ENCODE measurements at regions not wholly inside any gene's neighbourhood (a gene's known extent, or its start where the extent isn't known, plus 50 kb on each side); places are given as distances from the start of the nearest gene placed in this dataset.

DNA sequence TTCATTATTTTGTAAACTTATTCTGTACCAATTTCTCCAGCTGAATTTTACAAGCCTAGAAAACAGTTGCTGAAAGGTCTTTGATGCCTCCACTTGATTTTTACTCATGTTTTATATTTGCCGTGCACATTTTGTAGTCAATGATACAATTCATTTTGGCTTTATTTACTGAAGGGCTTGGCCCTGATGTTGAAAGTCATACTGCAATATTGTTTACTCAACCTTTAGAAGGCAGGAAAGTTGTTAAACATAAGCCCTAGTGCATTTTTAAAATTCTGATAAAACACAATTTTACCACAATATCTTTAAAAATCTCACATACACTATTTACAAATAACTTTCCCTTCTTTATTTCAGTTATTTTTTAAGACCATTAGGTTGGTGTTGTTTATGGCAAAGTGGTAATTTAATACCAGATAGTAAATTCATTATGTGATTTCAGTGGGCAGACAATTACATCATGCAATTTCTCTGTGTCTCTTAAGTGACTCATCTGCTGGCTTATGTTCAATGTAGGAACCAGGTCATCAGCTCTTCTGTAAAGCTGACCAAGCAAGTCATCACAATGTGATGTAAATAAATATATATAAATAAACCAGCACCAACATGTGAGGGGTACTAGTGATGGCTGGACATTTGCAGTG lies 121.1 kb upstream of the SLC35B3 start:
- Histone ChIP-seq H3K4me3 (no peak overlapping the region), H3K4me1 (replicated peaks in 1 of 2) (peaks cover 0 to 11% of the 10 kb centered on the region in 2 donors), H3K27me3 (no peaks in the 10 kb centered on the region), H3K27ac (peak overlapping the region in 1 of 5 donors; percentile 31), H3K36me3 (replicated peaks in 1 of 2) (no peaks in the 10 kb centered on the region), H3K9me3 (replicated peaks in 1 of 3) (no peaks in the 10 kb centered on the region)
- WGBS, 4 donors: 45 to 56% (median 48%) methylated on average over 1 of the region's 1 CpG
- DNase-seq: peak in 3 of 7 donors; percentile 10 to 20 (median 16)
- intact Hi-C loops (cut with DNase I): no loop called here
- TF ChIP-seq CTCF (IDR thresholded peaks at IDR 0.05): no peak
- no peak for TF ChIP-seq POLR2A (IDR thresholded peaks at IDR 0.05)

DNA sequence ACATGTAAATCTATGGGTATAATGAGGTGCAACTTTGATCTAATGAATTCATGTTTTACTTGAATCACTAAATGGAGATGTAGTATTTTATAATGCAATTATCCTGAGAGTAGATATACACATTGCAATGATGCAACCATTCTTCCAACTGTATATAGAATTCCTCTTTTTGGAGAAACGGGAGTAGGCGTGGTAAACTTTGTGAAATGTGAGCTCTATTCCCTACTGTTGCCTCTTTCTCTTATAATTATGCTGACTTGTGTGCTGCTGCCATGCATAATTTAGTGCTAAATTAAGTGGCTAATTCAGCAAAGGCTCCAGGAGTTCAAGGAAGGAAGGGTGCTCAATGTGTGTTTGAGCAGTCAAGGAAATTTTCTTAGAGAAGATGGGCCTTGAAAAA lies 116.6 kb upstream of the SLC35B3 start:
- H3K27me3 ChIP-seq: no peaks in the 10 kb centered on the region
- H3K27ac ChIP-seq: no peak overlapping the region
- TF ChIP-seq CTCF (IDR thresholded peaks at IDR 0.05): no peak
- no peak for TF ChIP-seq POLR2A (IDR thresholded peaks at IDR 0.05)
- 76 to 89% (median 84%) methylated on average over 2 of the region's 2 CpGs for WGBS, 4 donors
- peaks cover 0 to 9% of the 10 kb centered on the region in 2 donors for H3K4me1 ChIP-seq (replicated peaks in 1 of 2)
- no peak overlapping the region for H3K4me3 ChIP-seq
- H3K36me3 ChIP-seq (replicated peaks in 1 of 2): no peaks in the 10 kb centered on the region
- H3K9me3 ChIP-seq (replicated peaks in 1 of 3): peaks cover 0 to 5% (median 0%) of the 10 kb centered on the region in 3 donors
- no peak for DNase-seq
- intact Hi-C loops (cut with DNase I): no loop called here

GRCh38 chr6:8551386-8551785 lies 116.0 kb upstream of the SLC35B3 start:
- intact Hi-C loops (cut with DNase I): no loop called here
- Histone ChIP-seq H3K9me3 (replicated peaks in 1 of 3) (peaks cover 0 to 5% (median 0%) of the 10 kb centered on the region in 3 donors), H3K36me3 (replicated peaks in 1 of 2) (no peaks in the 10 kb centered on the region), H3K4me1 (replicated peaks in 1 of 2) (peaks cover 0 to 3% of the 10 kb centered on the region in 2 donors), H3K27ac (no peak overlapping the region), H3K27me3 (no peaks in the 10 kb centered on the region), H3K4me3 (no peak overlapping the region)
- 68 to 89% (median 83%) methylated on average over 2 of the region's 2 CpGs for WGBS, 4 donors
- DNase-seq: peak in 4 of 7 donors; percentile 10 to 43 (median 30)
- TF ChIP-seq POLR2A (IDR thresholded peaks at IDR 0.05) (no peak), CTCF (IDR thresholded peaks at IDR 0.05) (no peak)

DNA sequence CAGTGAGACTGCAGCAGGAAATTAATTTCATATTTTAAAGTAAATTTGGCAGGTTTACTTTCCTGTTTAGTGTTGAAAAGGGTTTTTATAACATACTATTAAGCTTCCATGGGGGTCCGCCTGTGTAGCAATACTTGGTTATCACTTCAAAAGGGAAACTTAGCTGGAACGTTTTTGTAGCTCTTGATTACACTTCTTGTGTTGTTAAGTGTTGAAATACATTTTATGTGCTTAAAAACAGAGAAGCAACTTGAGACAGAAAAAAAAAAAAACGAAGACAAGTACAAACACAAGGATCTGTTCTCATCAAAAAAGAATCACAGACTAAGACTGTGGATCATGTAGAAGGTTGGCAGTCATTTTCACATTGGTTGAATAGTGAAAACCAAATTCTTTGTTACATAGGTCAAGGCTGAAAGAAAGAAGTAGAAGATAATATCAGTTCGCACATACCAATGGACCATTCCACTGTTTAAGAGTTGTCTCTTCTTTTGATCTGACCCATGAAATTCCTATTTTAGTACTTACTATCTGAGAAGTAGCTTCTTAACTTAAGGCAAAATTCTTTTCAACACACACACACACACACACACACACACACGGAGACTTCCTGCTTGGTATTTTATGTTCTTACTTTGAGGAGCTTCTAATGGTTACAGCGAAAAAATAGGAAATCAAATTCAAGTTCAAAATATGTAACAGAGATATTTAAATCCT lies 113.9 kb upstream of the SLC35B3 start:
- no peaks in the 10 kb centered on the region for H3K27me3 ChIP-seq
- WGBS, 4 donors: 54 to 62% (median 57%) methylated on average over 6 of the region's 6 CpGs
- intact Hi-C loops (cut with DNase I): no loop called here
- no peak for DNase-seq
- no peak overlapping the region for H3K4me3 ChIP-seq
- no peak overlapping the region for H3K27ac ChIP-seq
- TF ChIP-seq CTCF (IDR thresholded peaks at IDR 0.05) (no peak), POLR2A (IDR thresholded peaks at IDR 0.05) (no peak)
- H3K4me1 ChIP-seq (replicated peaks in 1 of 2): no peaks in the 10 kb centered on the region
- peaks cover 0 to 5% (median 0%) of the 10 kb centered on the region in 3 donors for H3K9me3 ChIP-seq (replicated peaks in 1 of 3)
- no peaks in the 10 kb centered on the region for H3K36me3 ChIP-seq (replicated peaks in 1 of 2)
